GM23338 (cell line): ENCODE measurements at regions not wholly inside any gene's neighbourhood (a gene's known extent, or its start where the extent isn't known, plus 50 kb on each side); places are given as distances from the start of the nearest gene placed in this dataset.

Source experiments
- CREB1 ChIP-seq: fragments of 250-450 bp; sonication (Bioruptor Pico); IDR thresholded peaks from 2 replicates; pipeline ENCODE4 v1.5.0; 2020; ENCODE audit warnings: low read depth, mild to moderate bottlenecking, moderate library complexity
- CTCF ChIP-seq, 2 experiments: fragments of 200-600 bp in 1 of 2; sonication (generic) in 1 of 2; conservative IDR thresholded peaks; 2 replicates each; pipeline versions ENCODE4 v1.5.1 to v1.6.1; 2016 to 2017; ENCODE audit warnings: antibody characterized with exemption in 2 of 2, low read depth in 2 of 2, mild to moderate bottlenecking in 2 of 2, moderate library complexity in 1 of 2
- EZH2 ChIP-seq: fragments of 200-600 bp; sonication (generic); IDR thresholded peaks from one replicate; pipeline ENCODE4 v1.8.0; 2017; ENCODE audit warnings: antibody characterized with exemption, mild to moderate bottlenecking, low read depth; ENCODE audit not compliant: unreplicated experiment
- EZH2phosphoT487 ChIP-seq: fragments of 200-600 bp; sonication (generic); IDR thresholded peaks from one replicate; pipeline ENCODE4 v1.8.1; 2018; ENCODE audit warnings: antibody characterized with exemption; ENCODE audit not compliant: unreplicated experiment
- POLR2AphosphoS5 ChIP-seq: IDR thresholded peaks from 2 replicates; pipeline ENCODE4 v1.6.1; 2016; ENCODE audit warnings: antibody characterized with exemption, low read depth
- STAT1 ChIP-seq: IDR thresholded peaks from one replicate; pipeline ENCODE4 v1.6.1; 2016; ENCODE audit warnings: antibody characterized with exemption; ENCODE audit not compliant: unreplicated experiment
- ZNF331 ChIP-seq: fragments of 250-450 bp; sonication (Bioruptor Pico); IDR thresholded peaks from 2 replicates; pipeline ENCODE4 v1.5.0; 2020; ENCODE audit warnings: low read depth, mild to moderate bottlenecking, moderate library complexity
- TF ChIP-seq, protein P1 (sequence below): IDR thresholded peaks from one replicate; pipeline ENCODE4 v1.6.1; 2018; ENCODE audit warnings: antibody characterized with exemption; ENCODE audit not compliant: unreplicated experiment

DNA sequence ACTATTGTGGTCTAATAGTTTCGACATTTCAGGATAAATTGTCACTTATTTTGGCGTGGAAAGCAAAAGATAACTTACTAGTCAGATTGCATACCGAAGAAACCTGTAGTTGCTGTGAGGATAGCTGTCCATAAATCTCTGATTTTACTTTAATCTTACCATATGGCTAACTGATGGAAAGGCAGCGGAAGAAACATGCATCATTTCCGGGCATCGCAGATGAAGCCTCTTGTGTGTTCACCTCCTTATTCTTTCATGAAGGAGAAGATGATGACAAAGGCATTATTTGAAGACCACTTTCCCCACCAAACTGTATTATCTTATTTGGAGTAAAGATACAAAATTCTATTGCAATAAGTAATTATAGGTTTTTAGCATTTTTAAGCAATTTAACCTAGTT lies 763.6 kb upstream of the SLITRK6 start:
- no peak for TF ChIP-seq CTCF (conservative IDR thresholded peaks at IDR 0.05; ENCODE audit: low read depth in 2 of 2)
- no peak for TF ChIP-seq ZNF331
- TF ChIP-seq CREB1 (CRISPR knock-in tag), result no peak
- no peak for TF ChIP-seq POLR2AphosphoS5
- TF ChIP-seq, protein P1, sequence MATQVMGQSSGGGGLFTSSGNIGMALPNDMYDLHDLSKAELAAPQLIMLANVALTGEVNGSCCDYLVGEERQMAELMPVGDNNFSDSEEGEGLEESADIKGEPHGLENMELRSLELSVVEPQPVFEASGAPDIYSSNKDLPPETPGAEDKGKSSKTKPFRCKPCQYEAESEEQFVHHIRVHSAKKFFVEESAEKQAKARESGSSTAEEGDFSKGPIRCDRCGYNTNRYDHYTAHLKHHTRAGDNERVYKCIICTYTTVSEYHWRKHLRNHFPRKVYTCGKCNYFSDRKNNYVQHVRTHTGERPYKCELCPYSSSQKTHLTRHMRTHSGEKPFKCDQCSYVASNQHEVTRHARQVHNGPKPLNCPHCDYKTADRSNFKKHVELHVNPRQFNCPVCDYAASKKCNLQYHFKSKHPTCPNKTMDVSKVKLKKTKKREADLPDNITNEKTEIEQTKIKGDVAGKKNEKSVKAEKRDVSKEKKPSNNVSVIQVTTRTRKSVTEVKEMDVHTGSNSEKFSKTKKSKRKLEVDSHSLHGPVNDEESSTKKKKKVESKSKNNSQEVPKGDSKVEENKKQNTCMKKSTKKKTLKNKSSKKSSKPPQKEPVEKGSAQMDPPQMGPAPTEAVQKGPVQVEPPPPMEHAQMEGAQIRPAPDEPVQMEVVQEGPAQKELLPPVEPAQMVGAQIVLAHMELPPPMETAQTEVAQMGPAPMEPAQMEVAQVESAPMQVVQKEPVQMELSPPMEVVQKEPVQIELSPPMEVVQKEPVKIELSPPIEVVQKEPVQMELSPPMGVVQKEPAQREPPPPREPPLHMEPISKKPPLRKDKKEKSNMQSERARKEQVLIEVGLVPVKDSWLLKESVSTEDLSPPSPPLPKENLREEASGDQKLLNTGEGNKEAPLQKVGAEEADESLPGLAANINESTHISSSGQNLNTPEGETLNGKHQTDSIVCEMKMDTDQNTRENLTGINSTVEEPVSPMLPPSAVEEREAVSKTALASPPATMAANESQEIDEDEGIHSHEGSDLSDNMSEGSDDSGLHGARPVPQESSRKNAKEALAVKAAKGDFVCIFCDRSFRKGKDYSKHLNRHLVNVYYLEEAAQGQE, result no peak
- no peak for TF ChIP-seq STAT1
- no peak for TF ChIP-seq EZH2
- no peak for TF ChIP-seq EZH2phosphoT487
